OCI-LY1 (cell line): ENCODE measurements at regions not wholly inside any gene's neighbourhood (a gene's known extent, or its start where the extent isn't known, plus 50 kb on each side); places are given as distances from the start of the nearest gene placed in this dataset.

Source experiments
- H2AFZ ChIP-seq: fragments of 200-600 bp; sonication (generic), shearing (Covaris generic); 2 replicates; pipeline ENCODE4 v1.6.0; 2014; ENCODE audit warnings: antibody characterized with exemption, mild to moderate bottlenecking, low read length
- H3F3A ChIP-seq: fragments of 200-600 bp; sonication (generic), shearing (Covaris generic); 2 replicates; pipeline ENCODE4 v1.6.0; 2014; ENCODE audit warnings: mild to moderate bottlenecking, antibody characterized with exemption, low read length, moderate library complexity; ENCODE audit not compliant: insufficient read depth
- H3K27ac ChIP-seq: fragments of 200-600 bp; sonication (generic); 2 replicates; pipeline ENCODE4 v1.5.1; 2014; ENCODE audit warnings: low read length, mixed run types, mild to moderate bottlenecking, low read depth; ENCODE audit not compliant: poor library complexity, severe bottlenecking
- H3K27me3 ChIP-seq: fragments of 200-600 bp; sonication (generic); 2 replicates; pipeline ENCODE4 v1.6.0; 2014; ENCODE audit warnings: antibody characterized with exemption, mild to moderate bottlenecking, low read length, moderate library complexity; ENCODE audit not compliant: insufficient read depth
- H3K36me3 ChIP-seq: fragments of 200-600 bp; sonication (generic); 2 replicates; pipeline ENCODE4 v1.6.1; 2014; ENCODE audit warnings: mild to moderate bottlenecking, antibody characterized with exemption, low read length, moderate library complexity, mixed read lengths; ENCODE audit not compliant: insufficient read depth
- H3K4me1 ChIP-seq: fragments of 200-600 bp; sonication (generic); 2 replicates; pipeline ENCODE4 v1.5.1; 2014; ENCODE audit warnings: mild to moderate bottlenecking, low read length, moderate library complexity; ENCODE audit not compliant: insufficient read depth, severe bottlenecking
- H3K4me2 ChIP-seq: fragments of 200-600 bp; sonication (generic), shearing (Covaris generic); 2 replicates; pipeline ENCODE4 v1.6.1; 2014; ENCODE audit warnings: low read length
- H3K4me3 ChIP-seq: fragments of 200-600 bp; sonication (generic); 2 replicates; pipeline ENCODE4 v1.5.1; 2014; ENCODE audit warnings: low read length, low read depth, mild to moderate bottlenecking, mixed read lengths; ENCODE audit not compliant: poor library complexity, severe bottlenecking
- H3K79me2 ChIP-seq: fragments of 200-600 bp; shearing (Covaris generic); 2 replicates; pipeline ENCODE4 v1.6.1; 2016; ENCODE audit warnings: mixed run types, low read length, mixed read lengths; ENCODE audit not compliant: insufficient read depth
- H3K9ac ChIP-seq: fragments of 200-600 bp; sonication (generic), shearing (Covaris generic); 2 replicates; pipeline ENCODE4 v1.6.1; 2014; ENCODE audit warnings: mild to moderate bottlenecking, low read length, mixed read lengths
- H3K9me2 ChIP-seq: fragments of 200-600 bp; sonication (generic), shearing (Covaris generic); 2 replicates; pipeline ENCODE4 v1.6.1; 2014; ENCODE audit warnings: low read depth, mild to moderate bottlenecking, low read length, mixed read lengths
- H3K9me3 ChIP-seq: fragments of 200-600 bp; shearing (Covaris generic); 2 replicates; pipeline ENCODE4 v1.6.1; 2014; ENCODE audit warnings: low read length, mixed read lengths
- H4K20me1 ChIP-seq: fragments of 200-600 bp; sonication (generic), shearing (Covaris generic); 2 replicates; pipeline ENCODE4 v1.6.0; 2016; ENCODE audit warnings: mild to moderate bottlenecking, low read length; ENCODE audit not compliant: insufficient read depth
- EZH2 ChIP-seq: fragments of 200-600 bp; sonication (generic), shearing (Covaris generic); IDR thresholded peaks from 2 replicates; pipeline ENCODE4 v1.8.0; 2017; ENCODE audit warnings: borderline replicate concordance, mixed run types, mild to moderate bottlenecking, antibody characterized with exemption, low read length, moderate library complexity, mixed read lengths
- TF ChIP-seq, protein P1 (sequence below): fragments of 200-600 bp; sonication (generic), shearing (Covaris generic); IDR thresholded peaks from 2 replicates; pipeline ENCODE4 v1.5.1; 2017; ENCODE audit warnings: mild to moderate bottlenecking, antibody characterized with exemption, low read length, moderate library complexity, mixed read lengths

DNA sequence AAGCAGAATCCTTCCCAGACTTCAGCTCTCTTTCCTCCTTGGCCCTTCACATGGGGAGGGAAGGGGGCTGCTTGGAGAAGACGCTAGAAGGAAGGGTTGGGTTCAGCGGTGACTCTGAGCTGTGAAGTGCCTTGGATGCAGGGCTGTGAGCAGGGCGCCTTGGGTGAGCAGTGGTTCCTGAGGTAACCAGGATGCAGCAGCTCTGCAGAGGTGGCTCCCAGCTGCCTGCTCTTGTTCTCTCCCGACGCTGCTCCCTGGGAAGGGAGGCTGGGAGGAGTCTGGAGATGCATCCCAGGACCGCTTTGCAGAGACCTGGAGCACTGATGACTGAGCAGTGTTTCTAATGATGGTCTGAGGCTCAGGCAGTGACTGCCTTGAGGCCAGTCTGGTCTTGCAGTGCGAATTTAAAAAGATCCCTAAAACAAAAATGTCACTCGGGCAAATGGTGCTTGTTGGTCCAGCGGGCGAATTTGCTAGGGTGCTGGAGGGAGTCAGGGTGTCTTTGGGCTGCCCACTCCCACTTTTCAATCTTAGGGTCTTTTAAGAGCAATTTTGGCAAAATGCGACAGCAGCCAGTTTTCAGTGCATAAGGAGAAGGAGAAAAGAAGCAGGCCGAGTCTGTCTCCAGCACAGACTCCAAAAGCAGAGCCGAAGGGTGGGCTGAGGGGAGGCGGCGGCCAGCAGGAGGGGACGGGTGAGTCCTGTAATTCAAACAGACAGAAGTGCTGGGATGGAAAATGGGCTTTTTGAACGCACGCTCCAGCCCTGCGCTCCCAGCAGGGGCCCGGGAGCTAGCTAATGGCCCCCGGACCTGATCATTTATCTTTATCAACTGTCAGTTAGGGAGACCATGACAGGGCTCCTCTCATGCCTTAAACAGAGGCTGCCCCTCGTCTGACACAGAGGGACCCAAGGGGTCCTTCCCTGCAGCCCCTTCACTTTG lies 191.2 kb upstream of the SHH start:
- no peaks in the 10 kb centered on the region for H3F3A ChIP-seq
- no peaks in the 10 kb centered on the region for H3K36me3 ChIP-seq
- no peaks in the 10 kb centered on the region for H3K79me2 ChIP-seq
- no peak overlapping the region for H2AFZ ChIP-seq
- TF ChIP-seq EZH2, result no peak
- TF ChIP-seq, protein P1, sequence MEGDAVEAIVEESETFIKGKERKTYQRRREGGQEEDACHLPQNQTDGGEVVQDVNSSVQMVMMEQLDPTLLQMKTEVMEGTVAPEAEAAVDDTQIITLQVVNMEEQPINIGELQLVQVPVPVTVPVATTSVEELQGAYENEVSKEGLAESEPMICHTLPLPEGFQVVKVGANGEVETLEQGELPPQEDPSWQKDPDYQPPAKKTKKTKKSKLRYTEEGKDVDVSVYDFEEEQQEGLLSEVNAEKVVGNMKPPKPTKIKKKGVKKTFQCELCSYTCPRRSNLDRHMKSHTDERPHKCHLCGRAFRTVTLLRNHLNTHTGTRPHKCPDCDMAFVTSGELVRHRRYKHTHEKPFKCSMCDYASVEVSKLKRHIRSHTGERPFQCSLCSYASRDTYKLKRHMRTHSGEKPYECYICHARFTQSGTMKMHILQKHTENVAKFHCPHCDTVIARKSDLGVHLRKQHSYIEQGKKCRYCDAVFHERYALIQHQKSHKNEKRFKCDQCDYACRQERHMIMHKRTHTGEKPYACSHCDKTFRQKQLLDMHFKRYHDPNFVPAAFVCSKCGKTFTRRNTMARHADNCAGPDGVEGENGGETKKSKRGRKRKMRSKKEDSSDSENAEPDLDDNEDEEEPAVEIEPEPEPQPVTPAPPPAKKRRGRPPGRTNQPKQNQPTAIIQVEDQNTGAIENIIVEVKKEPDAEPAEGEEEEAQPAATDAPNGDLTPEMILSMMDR, result no peak
- no peaks in the 10 kb centered on the region for H3K9me3 ChIP-seq
- H3K4me2 ChIP-seq, result no peak overlapping the region
- H4K20me1 ChIP-seq, result no peaks in the 10 kb centered on the region
- H3K9me2 ChIP-seq, result no peaks in the 10 kb centered on the region
- no peak overlapping the region for H3K4me3 ChIP-seq
- no peak overlapping the region for H3K27ac ChIP-seq
- H3K4me1 ChIP-seq, result no peaks in the 10 kb centered on the region
- H3K27me3 ChIP-seq, result peaks cover 5% of the 10 kb centered on the region; the same call in 1 of the 2 replicates
- H3K9ac ChIP-seq, result no peak overlapping the region

DNA sequence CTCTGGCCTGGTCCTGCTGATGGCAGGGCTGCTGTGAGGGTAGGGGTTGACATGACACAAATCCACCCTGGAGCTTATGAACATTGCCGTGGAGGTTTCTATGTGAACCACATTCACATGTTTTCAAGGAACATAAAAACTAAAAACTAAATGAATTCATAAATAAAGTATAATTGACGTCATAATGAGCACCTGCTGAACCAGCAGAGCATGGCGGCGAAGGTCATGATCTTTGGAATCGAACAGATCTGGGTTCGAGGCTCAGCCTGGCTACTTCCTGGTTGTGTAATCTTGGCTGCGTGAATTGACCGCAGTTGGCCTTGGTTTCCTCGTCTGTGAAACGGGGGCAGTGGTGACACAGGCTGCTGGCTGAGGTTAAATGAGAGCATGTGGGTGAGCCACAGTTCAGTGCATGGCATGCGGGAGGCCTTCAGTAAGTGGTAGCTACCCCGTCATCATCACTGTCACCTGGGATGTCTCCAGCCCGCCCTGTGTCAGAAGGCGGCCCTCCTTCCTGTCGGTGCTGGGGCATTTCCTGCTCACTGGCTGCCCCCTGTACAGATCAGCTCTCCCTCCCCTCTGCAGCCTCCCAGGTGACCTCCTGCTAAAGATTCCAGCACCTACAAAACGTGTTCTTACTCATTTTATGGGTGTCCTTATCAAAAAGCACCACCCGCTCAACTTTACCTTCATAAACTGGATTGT lies 190.3 kb upstream of the SHH start:
- Histone ChIP-seq H3K9me2 (no peaks in the 10 kb centered on the region), H3F3A (no peaks in the 10 kb centered on the region), H3K4me2 (no peak overlapping the region), H3K79me2 (no peaks in the 10 kb centered on the region), H3K9ac (no peak overlapping the region), H2AFZ (no peak overlapping the region), H3K4me1 (no peaks in the 10 kb centered on the region), H3K27ac (no peak overlapping the region), H3K27me3 (peaks cover 5% of the 10 kb centered on the region; the same call in 1 of the 2 replicates), H3K4me3 (no peak overlapping the region), H3K36me3 (no peaks in the 10 kb centered on the region), H4K20me1 (no peaks in the 10 kb centered on the region), H3K9me3 (no peaks in the 10 kb centered on the region)
- TF ChIP-seq, protein P1, result no peak
- TF ChIP-seq EZH2, result no peak

DNA sequence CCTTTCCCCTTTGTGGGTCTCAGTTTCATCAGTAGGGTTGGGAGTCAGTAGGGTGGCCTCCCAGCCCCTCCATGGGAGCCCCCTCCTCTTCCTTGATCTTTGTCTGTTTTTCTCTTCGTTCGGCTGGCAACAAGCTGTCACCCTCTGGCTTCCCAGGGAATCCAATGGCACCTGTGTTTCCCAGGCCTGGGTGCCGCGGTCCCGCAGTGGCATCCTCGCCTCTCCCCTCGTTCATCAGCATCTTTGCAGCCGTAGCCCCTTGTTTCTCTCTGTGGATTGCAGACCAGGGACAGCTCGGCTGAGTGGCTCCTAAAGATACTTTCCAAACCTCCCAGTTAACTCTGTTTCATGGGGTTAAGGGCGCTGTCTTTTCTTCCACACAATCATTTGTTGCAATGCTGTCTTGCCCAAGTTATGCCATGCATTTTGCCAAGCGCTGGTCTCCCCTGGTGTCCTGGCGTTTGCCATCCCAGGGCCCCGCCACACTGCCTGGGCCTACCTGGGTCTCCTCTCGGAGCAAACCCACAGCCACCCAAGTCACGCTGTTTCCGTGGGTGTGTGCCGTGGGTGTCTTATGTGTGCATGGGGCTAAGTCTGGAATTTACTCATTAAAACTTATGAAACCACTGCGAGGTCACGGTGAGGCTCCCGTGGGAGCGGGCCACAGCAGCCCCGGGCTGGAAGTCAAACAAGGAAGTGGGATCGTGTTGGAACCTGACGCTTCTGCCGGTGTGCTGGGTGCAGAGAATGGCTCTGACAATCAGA lies 189.4 kb upstream of the SHH start:
- no peaks in the 10 kb centered on the region for H3K9me3 ChIP-seq

More for the DNA sequence above, 189.4 kb upstream of the SHH start:
- Histone ChIP-seq H3K4me3 (no peak overlapping the region), H2AFZ (no peak overlapping the region), H3K79me2 (no peaks in the 10 kb centered on the region), H3K36me3 (no peaks in the 10 kb centered on the region), H3K4me2 (no peak overlapping the region), H3K9me2 (no peaks in the 10 kb centered on the region), H4K20me1 (no peaks in the 10 kb centered on the region), H3K9ac (no peak overlapping the region), H3F3A (no peaks in the 10 kb centered on the region), H3K4me1 (no peaks in the 10 kb centered on the region), H3K27ac (no peak overlapping the region), H3K27me3 (peaks cover 5% of the 10 kb centered on the region; the same call in 1 of the 2 replicates)
- TF ChIP-seq, protein P1, result no peak
- TF ChIP-seq EZH2, result no peak
